Right hindlimb (tissue), 1 donor: ENCODE measurements at regions not wholly inside any gene's neighbourhood (a gene's known extent, or its start where the extent isn't known, plus 50 kb on each side); places are given as distances from the start of the nearest gene placed in this dataset.

ENCODE experiments used
- DNase-seq: peaks from one replicate; pipeline ENCODE4 v3.0.0-alpha.2; 2018

- no peak for DNase-seq
Observed at GRCh38 chr15:89399238-89400115, 64.9 kb upstream of the POLG start.

GRCh38 chr15:89398896-89399237 lies 64.2 kb upstream of the POLG start:
- no peak for DNase-seq

GRCh38 chr15:89397653-89398023 lies 63.0 kb upstream of the POLG start:
- no peak for DNase-seq

- no peak for DNase-seq
Observed at GRCh38 chr15:89396723-89397652, 62.4 kb upstream of the POLG start.

DNA sequence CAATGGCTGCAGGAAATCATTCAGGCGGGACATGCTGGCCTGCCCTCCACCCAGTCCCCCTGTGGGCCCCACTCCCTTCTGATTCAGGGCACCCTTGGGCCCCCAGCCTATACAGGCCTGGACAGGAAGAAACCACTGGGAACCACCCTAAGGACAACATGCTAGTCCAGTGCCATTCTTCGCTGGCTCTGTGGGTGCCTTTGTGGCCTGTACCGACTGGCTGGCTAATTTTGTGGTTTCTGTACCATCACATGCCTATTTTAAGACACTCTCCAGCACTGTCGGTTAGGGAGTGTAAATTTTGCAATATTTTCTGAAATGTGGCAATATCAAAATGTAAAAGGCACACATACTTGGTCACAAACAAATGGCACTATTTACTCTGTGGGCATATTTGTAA lies 61.4 kb upstream of the POLG start:
- no peak for DNase-seq

DNA sequence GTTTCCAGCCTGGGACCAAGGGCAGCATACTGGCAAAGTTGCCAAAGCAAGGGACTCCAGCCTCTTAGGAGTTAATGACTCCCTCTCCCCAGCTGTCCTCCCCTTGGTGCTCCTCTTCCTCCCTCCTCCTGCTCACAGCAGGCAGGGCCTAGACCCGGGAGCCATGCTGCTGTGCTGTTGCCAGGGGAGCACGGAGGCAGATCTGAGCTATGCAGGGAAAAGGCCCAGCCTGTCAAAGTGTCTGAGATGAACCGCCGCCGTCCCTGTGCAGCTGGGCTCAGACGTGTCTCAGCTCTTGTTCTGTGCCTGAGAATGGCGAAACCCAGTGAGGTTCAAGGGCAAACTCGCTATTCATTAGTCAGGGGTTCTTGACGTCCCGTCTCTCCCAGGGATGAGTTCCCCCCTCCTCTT lies 60.8 kb upstream of the POLG start:
- DNase-seq = no peak

- no peak for DNase-seq
Observed at GRCh38 chr15:89395031-89395430, 60.4 kb upstream of the POLG start.

GRCh38 chr15:89393056-89393455 lies 58.4 kb upstream of the POLG start:
- DNase-seq = no peak

- no peak for DNase-seq
Observed at GRCh38 chr15:89391685-89392257, 57.1 kb upstream of the POLG start.

DNA sequence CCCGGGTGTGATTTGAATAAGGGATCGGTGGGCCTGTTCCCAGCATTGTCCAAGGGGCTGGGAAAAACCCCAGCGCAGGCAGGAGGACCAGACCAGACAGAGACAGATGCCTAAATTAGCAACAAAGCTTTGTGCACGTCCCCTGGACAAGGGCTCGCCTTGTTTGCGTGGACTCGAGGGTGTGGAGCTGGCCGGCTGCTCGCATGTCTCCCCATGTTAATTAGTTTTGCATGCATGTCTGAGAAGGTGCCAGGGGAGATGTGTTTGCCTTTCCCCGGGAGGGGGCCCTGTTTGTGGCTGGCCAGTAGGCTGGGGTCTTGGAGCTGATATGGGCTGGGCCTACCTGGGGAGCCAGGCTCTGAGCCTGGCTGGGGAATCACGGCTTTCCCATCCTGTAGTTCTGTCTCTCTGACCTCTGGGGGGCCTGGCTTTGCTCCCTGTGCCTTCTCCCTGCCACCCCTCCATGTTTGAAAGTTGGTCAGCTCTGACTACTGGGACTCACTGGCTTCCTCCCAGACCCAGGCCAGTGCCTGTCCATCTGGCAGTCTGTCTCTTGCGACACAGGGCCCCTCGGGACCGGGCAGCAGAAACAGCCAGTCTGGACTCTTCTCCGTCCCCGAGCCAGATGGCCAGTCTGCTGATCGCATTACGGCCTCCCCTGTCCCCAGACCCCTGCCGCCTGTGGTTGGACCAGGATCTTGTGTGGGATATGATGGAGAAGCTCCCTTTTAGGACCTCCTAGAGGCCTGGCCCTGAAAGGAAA lies 55.4 kb upstream of the POLG start:
- DNase-seq = no peak

- no peak for DNase-seq
Observed at GRCh38 chr15:89387140-89387903, 52.7 kb upstream of the POLG start.

DNA sequence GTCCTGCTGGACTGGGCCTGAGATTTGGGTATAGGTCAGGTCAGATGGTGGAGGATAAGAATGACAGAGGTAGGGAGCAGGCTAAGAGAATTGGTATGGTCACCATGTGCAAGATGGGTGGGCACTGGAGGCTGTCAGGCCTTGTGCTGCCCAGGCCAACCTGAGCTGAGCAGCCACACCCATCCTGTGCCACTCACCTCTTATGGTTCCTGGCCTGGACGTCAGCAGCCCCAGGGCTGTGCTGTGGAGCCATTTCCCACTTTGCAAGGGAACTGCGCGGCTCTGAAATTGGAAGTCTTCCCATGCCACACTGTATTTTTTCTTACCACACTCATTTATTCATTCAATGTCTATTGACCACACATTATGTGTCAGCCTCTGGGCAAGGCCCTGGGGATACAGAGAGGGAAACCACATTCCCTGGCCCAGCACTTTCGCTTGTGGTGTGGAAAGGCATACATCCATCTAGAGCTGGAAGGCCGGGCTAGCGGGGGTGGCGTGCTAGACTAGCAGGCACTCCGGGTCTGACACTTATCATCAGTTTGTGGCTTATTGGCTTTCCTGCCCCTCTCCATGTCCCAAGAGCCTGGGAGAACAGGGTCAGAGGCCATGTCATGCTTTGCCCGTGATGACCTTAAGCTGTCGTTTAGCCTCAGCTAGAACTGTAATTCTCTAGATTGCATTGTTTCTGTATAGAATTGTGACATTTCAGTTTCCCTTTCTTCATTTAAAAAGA lies 51.1 kb upstream of the POLG start:
- peak; percentile 56 for DNase-seq
